ENCODE measurements at regions not wholly inside any gene's neighbourhood (a gene's known extent, or its start where the extent isn't known, plus 50 kb on each side); places are given as distances from the start of the nearest gene placed in this dataset.

DNA sequence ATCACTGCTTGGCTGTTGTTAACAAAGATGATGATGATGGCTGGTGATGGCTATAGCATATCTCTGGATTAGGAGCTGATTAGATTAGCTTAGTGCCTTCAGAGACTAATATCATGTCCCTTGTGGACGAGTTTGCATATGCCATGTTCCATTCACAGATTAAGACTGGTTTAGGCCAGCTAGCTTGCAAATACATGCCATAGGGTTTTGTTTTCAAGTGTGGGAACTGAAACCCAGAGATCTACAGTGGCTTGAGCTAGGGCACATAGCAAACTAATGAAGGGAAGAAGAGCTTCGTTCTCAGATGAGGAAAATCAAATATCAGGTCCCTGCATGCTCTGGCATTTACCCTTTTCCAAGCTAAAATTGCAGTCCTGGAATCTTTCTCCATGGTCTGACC, 492.3 kb downstream of the MAGEE1 start:
- TF ChIP-seq, protein P1, sequence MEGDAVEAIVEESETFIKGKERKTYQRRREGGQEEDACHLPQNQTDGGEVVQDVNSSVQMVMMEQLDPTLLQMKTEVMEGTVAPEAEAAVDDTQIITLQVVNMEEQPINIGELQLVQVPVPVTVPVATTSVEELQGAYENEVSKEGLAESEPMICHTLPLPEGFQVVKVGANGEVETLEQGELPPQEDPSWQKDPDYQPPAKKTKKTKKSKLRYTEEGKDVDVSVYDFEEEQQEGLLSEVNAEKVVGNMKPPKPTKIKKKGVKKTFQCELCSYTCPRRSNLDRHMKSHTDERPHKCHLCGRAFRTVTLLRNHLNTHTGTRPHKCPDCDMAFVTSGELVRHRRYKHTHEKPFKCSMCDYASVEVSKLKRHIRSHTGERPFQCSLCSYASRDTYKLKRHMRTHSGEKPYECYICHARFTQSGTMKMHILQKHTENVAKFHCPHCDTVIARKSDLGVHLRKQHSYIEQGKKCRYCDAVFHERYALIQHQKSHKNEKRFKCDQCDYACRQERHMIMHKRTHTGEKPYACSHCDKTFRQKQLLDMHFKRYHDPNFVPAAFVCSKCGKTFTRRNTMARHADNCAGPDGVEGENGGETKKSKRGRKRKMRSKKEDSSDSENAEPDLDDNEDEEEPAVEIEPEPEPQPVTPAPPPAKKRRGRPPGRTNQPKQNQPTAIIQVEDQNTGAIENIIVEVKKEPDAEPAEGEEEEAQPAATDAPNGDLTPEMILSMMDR (IDR thresholded peaks at IDR 0.05; ENCODE audit: low read depth, low read length, missing input control), result no peak
- TF ChIP-seq TAF1 (conservative IDR thresholded peaks at IDR 0.05), result no peak
- TF ChIP-seq REST (IDR thresholded peaks at IDR 0.05), result no peak
- TF ChIP-seq, protein P2, sequence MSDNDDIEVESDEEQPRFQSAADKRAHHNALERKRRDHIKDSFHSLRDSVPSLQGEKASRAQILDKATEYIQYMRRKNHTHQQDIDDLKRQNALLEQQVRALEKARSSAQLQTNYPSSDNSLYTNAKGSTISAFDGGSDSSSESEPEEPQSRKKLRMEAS (IDR thresholded peaks at IDR 0.05), result no peak
- no peak for TF ChIP-seq SP1 (IDR thresholded peaks at IDR 0.05)
- no peak for TF ChIP-seq ZBTB33 (IDR thresholded peaks at IDR 0.05)

Measured in liver (tissue), 3 donors.